ENCODE measurements at regions not wholly inside any gene's neighbourhood (a gene's known extent, or its start where the extent isn't known, plus 50 kb on each side); places are given as distances from the start of the nearest gene placed in this dataset.
A peak's percentile ranks its signal among the peaks of the same experiment; 100 is the strongest.

DNA sequence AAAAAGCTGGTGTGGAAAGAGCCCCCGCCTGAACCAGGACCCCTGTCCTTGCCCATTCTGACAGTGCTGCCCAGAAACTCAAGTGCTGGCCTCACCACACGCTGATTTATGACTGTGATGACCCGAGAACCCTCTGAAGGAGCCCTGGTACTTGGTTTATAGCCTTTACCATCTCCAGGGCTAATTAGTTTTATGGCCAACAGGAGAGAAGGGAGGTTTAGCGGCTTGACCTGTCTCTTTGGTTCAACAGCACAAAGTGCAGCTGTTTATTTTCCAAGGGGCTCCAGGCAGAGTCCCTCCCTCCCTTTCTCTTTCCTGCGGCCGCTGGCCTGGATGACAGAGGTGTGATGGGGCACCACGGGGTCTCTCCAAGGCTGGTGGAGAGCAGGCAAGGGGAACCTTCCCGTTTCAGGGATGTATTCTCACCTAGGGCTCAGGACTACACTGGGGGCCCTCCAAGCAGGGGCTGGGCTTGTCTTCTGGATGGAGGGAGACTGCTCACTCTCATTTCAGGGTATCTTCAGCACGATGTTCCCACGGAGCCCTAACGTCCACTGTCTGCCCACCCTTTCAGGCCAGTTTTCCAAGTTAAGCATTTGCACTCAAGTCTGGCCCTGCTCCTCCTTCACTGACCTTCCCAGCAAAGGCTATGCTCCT, 174.2 kb upstream of the GLI2 start:
- Mint-ChIP-seq H3K4me3 (no peak overlapping the region), H3K9me3 (no peaks in the 10 kb centered on the region), H3K27me3 (ENCODE audit: low read depth, poor library complexity) (peaks cover 85% of the 10 kb centered on the region), H3K4me1 (peaks cover 61% of the 10 kb centered on the region), H3K36me3 (ENCODE audit: low read depth) (no peaks in the 10 kb centered on the region), H3K27ac (no peak overlapping the region)
- DNase-seq, result peak; percentile 60
- no peak for TF ChIP-seq CTCF (IDR thresholded peaks at IDR 0.05)

GRCh38 chr2:120562218-120563005, 173.3 kb upstream of the GLI2 start:
- no peak for DNase-seq
- Mint-ChIP-seq H3K27me3 (ENCODE audit: low read depth, poor library complexity) (peaks cover 85% of the 10 kb centered on the region), H3K4me1 (peaks cover 66% of the 10 kb centered on the region), H3K9me3 (no peaks in the 10 kb centered on the region), H3K4me3 (no peak overlapping the region), H3K36me3 (ENCODE audit: low read depth) (no peaks in the 10 kb centered on the region), H3K27ac (no peak overlapping the region)
- no peak for TF ChIP-seq CTCF (IDR thresholded peaks at IDR 0.05)

GRCh38 chr2:120563616-120564015, 172.1 kb upstream of the GLI2 start:
- peaks cover 85% of the 10 kb centered on the region for H3K27me3 Mint-ChIP-seq (ENCODE audit: low read depth, poor library complexity)
- H3K9me3 Mint-ChIP-seq, result no peaks in the 10 kb centered on the region
- H3K4me1 Mint-ChIP-seq, result peaks cover 66% of the 10 kb centered on the region
- no peak for TF ChIP-seq CTCF (IDR thresholded peaks at IDR 0.05)
- no peak overlapping the region for H3K4me3 Mint-ChIP-seq
- DNase-seq, result no peak
- no peak overlapping the region for H3K27ac Mint-ChIP-seq
- H3K36me3 Mint-ChIP-seq (ENCODE audit: low read depth), result no peaks in the 10 kb centered on the region

GRCh38 chr2:120564213-120565094, 171.2 kb upstream of the GLI2 start:
- H3K4me1 Mint-ChIP-seq, result peaks cover 63% of the 10 kb centered on the region
- no peak for TF ChIP-seq CTCF (IDR thresholded peaks at IDR 0.05)
- no peak overlapping the region for H3K4me3 Mint-ChIP-seq
- H3K36me3 Mint-ChIP-seq (ENCODE audit: low read depth), result no peaks in the 10 kb centered on the region
- peak; percentile 66 for DNase-seq
- peaks cover 85% of the 10 kb centered on the region for H3K27me3 Mint-ChIP-seq (ENCODE audit: low read depth, poor library complexity)
- H3K9me3 Mint-ChIP-seq, result no peaks in the 10 kb centered on the region
- no peak overlapping the region for H3K27ac Mint-ChIP-seq

GRCh38 chr2:120565095-120565460, 170.6 kb upstream of the GLI2 start:
- no peak for TF ChIP-seq CTCF (IDR thresholded peaks at IDR 0.05)
- H3K27ac Mint-ChIP-seq, result no peak overlapping the region
- H3K4me3 Mint-ChIP-seq, result no peak overlapping the region
- peak; percentile 51 for DNase-seq
- H3K27me3 Mint-ChIP-seq (ENCODE audit: low read depth, poor library complexity), result peaks cover 85% of the 10 kb centered on the region
- no peaks in the 10 kb centered on the region for H3K36me3 Mint-ChIP-seq (ENCODE audit: low read depth)
- H3K4me1 Mint-ChIP-seq, result peaks cover 57% of the 10 kb centered on the region
- H3K9me3 Mint-ChIP-seq, result no peaks in the 10 kb centered on the region
